ENCODE measurements at regions not wholly inside any gene's neighbourhood (a gene's known extent, or its start where the extent isn't known, plus 50 kb on each side); places are given as distances from the start of the nearest gene placed in this dataset.

GRCh38 chr3:102060814-102061213, 211.5 kb downstream of the NFKBIZ start:
- no peak for DNase-seq (ENCODE audit: low spot score)
- H3K36me3 Mint-ChIP-seq (ENCODE audit: low read depth, unreplicated experiment), result no peaks in the 10 kb centered on the region
- no peaks in the 10 kb centered on the region for H3K27me3 Mint-ChIP-seq (ENCODE audit: unreplicated experiment)
- H3K9me3 Mint-ChIP-seq (ENCODE audit: unreplicated experiment), result no peaks in the 10 kb centered on the region
- H3K27ac Mint-ChIP-seq (ENCODE audit: unreplicated experiment), result no peak overlapping the region
- no peaks in the 10 kb centered on the region for H3K4me1 Mint-ChIP-seq (ENCODE audit: unreplicated experiment)
- no peak for TF ChIP-seq CTCF (IDR thresholded peaks at IDR 0.05; ENCODE audit: unreplicated experiment)
- H3K4me3 Mint-ChIP-seq (ENCODE audit: unreplicated experiment), result no peak overlapping the region

- Mint-ChIP-seq H3K36me3 (ENCODE audit: low read depth, unreplicated experiment) (no peaks in the 10 kb centered on the region), H3K27me3 (ENCODE audit: unreplicated experiment) (no peaks in the 10 kb centered on the region), H3K4me1 (ENCODE audit: unreplicated experiment) (no peaks in the 10 kb centered on the region), H3K4me3 (ENCODE audit: unreplicated experiment) (no peak overlapping the region), H3K9me3 (ENCODE audit: unreplicated experiment) (no peaks in the 10 kb centered on the region), H3K27ac (ENCODE audit: unreplicated experiment) (no peak overlapping the region)
- TF ChIP-seq CTCF (IDR thresholded peaks at IDR 0.05; ENCODE audit: unreplicated experiment), result no peak
- no peak for DNase-seq (ENCODE audit: low spot score)
These were observed 214.3 kb downstream of the NFKBIZ start for GRCh38 chr3:102063572-102063971.

- Mint-ChIP-seq H3K36me3 (ENCODE audit: low read depth, unreplicated experiment) (no peaks in the 10 kb centered on the region), H3K4me1 (ENCODE audit: unreplicated experiment) (no peaks in the 10 kb centered on the region), H3K9me3 (ENCODE audit: unreplicated experiment) (no peaks in the 10 kb centered on the region), H3K27ac (ENCODE audit: unreplicated experiment) (no peak overlapping the region), H3K4me3 (ENCODE audit: unreplicated experiment) (no peak overlapping the region), H3K27me3 (ENCODE audit: unreplicated experiment) (no peaks in the 10 kb centered on the region)
- no peak for TF ChIP-seq CTCF (IDR thresholded peaks at IDR 0.05; ENCODE audit: unreplicated experiment)
- DNase-seq (ENCODE audit: low spot score), result no peak
These were observed 217.2 kb downstream of the NFKBIZ start for GRCh38 chr3:102066470-102066869.

GRCh38 chr3:102068327-102068726, 219.0 kb downstream of the NFKBIZ start:
- DNase-seq (ENCODE audit: low spot score), result no peak
- Mint-ChIP-seq H3K4me3 (ENCODE audit: unreplicated experiment) (no peak overlapping the region), H3K27ac (ENCODE audit: unreplicated experiment) (no peak overlapping the region), H3K9me3 (ENCODE audit: unreplicated experiment) (no peaks in the 10 kb centered on the region), H3K4me1 (ENCODE audit: unreplicated experiment) (no peaks in the 10 kb centered on the region), H3K27me3 (ENCODE audit: unreplicated experiment) (no peaks in the 10 kb centered on the region), H3K36me3 (ENCODE audit: low read depth, unreplicated experiment) (no peaks in the 10 kb centered on the region)
- TF ChIP-seq CTCF (IDR thresholded peaks at IDR 0.05; ENCODE audit: unreplicated experiment), result no peak

- H3K27me3 Mint-ChIP-seq (ENCODE audit: unreplicated experiment), result no peaks in the 10 kb centered on the region
- H3K4me1 Mint-ChIP-seq (ENCODE audit: unreplicated experiment), result no peaks in the 10 kb centered on the region
- DNase-seq (ENCODE audit: low spot score), result no peak
- no peaks in the 10 kb centered on the region for H3K36me3 Mint-ChIP-seq (ENCODE audit: low read depth, unreplicated experiment)
- H3K4me3 Mint-ChIP-seq (ENCODE audit: unreplicated experiment), result no peak overlapping the region
- TF ChIP-seq CTCF (IDR thresholded peaks at IDR 0.05; ENCODE audit: unreplicated experiment), result no peak
- H3K27ac Mint-ChIP-seq (ENCODE audit: unreplicated experiment), result no peak overlapping the region
- H3K9me3 Mint-ChIP-seq (ENCODE audit: unreplicated experiment), result no peaks in the 10 kb centered on the region
These were observed 219.4 kb downstream of the NFKBIZ start for GRCh38 chr3:102068736-102069135.
